ENCODE measurements at regions not wholly inside any gene's neighbourhood (a gene's known extent, or its start where the extent isn't known, plus 50 kb on each side); places are given as distances from the start of the nearest gene placed in this dataset.

GRCh38 chr6:166014966-166015365, 152.7 kb downstream of the TBXT start:
- Histone ChIP-seq H3K27ac (no peak overlapping the region), H3K9ac (ENCODE audit: low read depth in 2 of 2, low read length in 2 of 2) (no peak overlapping the region), H3K27me3 (no peaks in the 10 kb centered on the region), H3K4me3 (no peak overlapping the region), H3K4me1 (no peaks in the 10 kb centered on the region), H3K9me3 (no peaks in the 10 kb centered on the region), H3K36me3 (no peaks in the 10 kb centered on the region)
- TF ChIP-seq CTCF (IDR thresholded peaks at IDR 0.05): no peak
- DNase-seq: no peak
- intact Hi-C loops (cut with DNase I): no loop called here

- no peak overlapping the region for H3K9ac ChIP-seq (ENCODE audit: low read depth in 2 of 2, low read length in 2 of 2)
- H3K36me3 ChIP-seq: no peaks in the 10 kb centered on the region
- DNase-seq: no peak
- no peak overlapping the region for H3K27ac ChIP-seq
- no peak overlapping the region for H3K4me3 ChIP-seq
- intact Hi-C loops (cut with DNase I): no loop called here
- H3K27me3 ChIP-seq: peaks cover 35% of the 10 kb centered on the region
- no peaks in the 10 kb centered on the region for H3K9me3 ChIP-seq
- H3K4me1 ChIP-seq: no peaks in the 10 kb centered on the region
- no peak for TF ChIP-seq CTCF (IDR thresholded peaks at IDR 0.05)
Measured at GRCh38 chr6:166010136-166010960, 157.3 kb downstream of the TBXT start.

GRCh38 chr6:166009385-166010031, 158.1 kb downstream of the TBXT start:
- Histone ChIP-seq H3K4me3 (no peak overlapping the region), H3K9me3 (no peaks in the 10 kb centered on the region), H3K27ac (no peak overlapping the region), H3K27me3 (peaks cover 36% of the 10 kb centered on the region), H3K9ac (ENCODE audit: low read depth in 2 of 2, low read length in 2 of 2) (no peak overlapping the region), H3K4me1 (no peaks in the 10 kb centered on the region), H3K36me3 (no peaks in the 10 kb centered on the region)
- DNase-seq: no peak
- no peak for TF ChIP-seq CTCF (IDR thresholded peaks at IDR 0.05)
- intact Hi-C loops (cut with DNase I): no loop called here

GRCh38 chr6:166008441-166009369, 158.9 kb downstream of the TBXT start:
- H3K4me1 ChIP-seq: no peaks in the 10 kb centered on the region
- TF ChIP-seq CTCF (IDR thresholded peaks at IDR 0.05): no peak
- H3K9ac ChIP-seq (ENCODE audit: low read depth in 2 of 2, low read length in 2 of 2): peak overlapping the region in 1 of 2 donors; percentile 35
- peaks cover 36% of the 10 kb centered on the region for H3K27me3 ChIP-seq
- H3K36me3 ChIP-seq: no peaks in the 10 kb centered on the region
- H3K9me3 ChIP-seq: no peaks in the 10 kb centered on the region
- intact Hi-C loops (cut with DNase I): no loop called here
- peak overlapping the region; percentile 5 for H3K4me3 ChIP-seq
- no peak overlapping the region for H3K27ac ChIP-seq
- DNase-seq: no peak

Measured in colonic mucosa (tissue), 4 donors.